ENCODE measurements at regions not wholly inside any gene's neighbourhood (a gene's known extent, or its start where the extent isn't known, plus 50 kb on each side); places are given as distances from the start of the nearest gene placed in this dataset.

- Histone ChIP-seq H3K9me3 (ENCODE audit: control extremely low read depth in 1 of 5, control insufficient read depth in 4 of 5, insufficient read depth in 2 of 5, low read depth in 1 of 5, low read length in 4 of 5) (no peaks in the 10 kb centered on the region), H3K27me3 (replicated peaks in 2 of 5; ENCODE audit: control insufficient read depth in 4 of 5, insufficient read depth in 5 of 5, low read length in 4 of 5) (peaks cover 0 to 4% (median 0%) of the 10 kb centered on the region in 5 experiments), H3K4me3 (ENCODE audit: control insufficient read depth in 1 of 7, extremely low read depth in 1 of 7, insufficient read depth in 4 of 7, low read depth in 2 of 7, low read length in 6 of 7) (no peak overlapping the region), H3K27ac (ENCODE audit: insufficient read depth in 1 of 2, low read depth in 1 of 2, low read length in 2 of 2, poor library complexity in 1 of 2, severe bottlenecking in 2 of 2) (no peak overlapping the region), H3K4me1 (ENCODE audit: control extremely low read depth in 1 of 4, control insufficient read depth in 4 of 4, insufficient read depth in 4 of 4, low read length in 3 of 4) (no peaks in the 10 kb centered on the region), H3K36me3 (ENCODE audit: control insufficient read depth in 4 of 4, insufficient read depth in 4 of 4, low read length in 3 of 4) (no peaks in the 10 kb centered on the region)
- 100% methylated on average over 1 of the region's 1 CpG for WGBS (ENCODE audit: insufficient coverage)
- CTCF ChIA-PET: interaction anchor here (1.3 kb wide), 1 partner anchor 8 kb away, joined by 3 read pairs; no protein-coding TSS in a partner anchor
- DNase-seq: no peak
- POLR2A ChIA-PET: no interaction called here
These were observed 132.1 kb upstream of the LDB2 start for GRCh38 chr4:17030543-17030942.

GRCh38 chr4:17029964-17030363 lies 131.5 kb upstream of the LDB2 start:
- DNase-seq: no peak
- WGBS (ENCODE audit: insufficient coverage): 90% methylated on average over 2 of the region's 2 CpGs
- ChIA-PET POLR2A (no interaction called here), CTCF (interaction anchor here (1.3 kb wide), 1 partner anchor 9 kb away, joined by 3 read pairs; no protein-coding TSS in a partner anchor)
- H3K27me3 ChIP-seq (replicated peaks in 2 of 5; ENCODE audit: control insufficient read depth in 4 of 5, insufficient read depth in 5 of 5, low read length in 4 of 5): peaks cover 0 to 4% (median 0%) of the 10 kb centered on the region in 5 experiments
- no peak overlapping the region for H3K27ac ChIP-seq (ENCODE audit: insufficient read depth in 1 of 2, low read depth in 1 of 2, low read length in 2 of 2, poor library complexity in 1 of 2, severe bottlenecking in 2 of 2)
- H3K4me1 ChIP-seq (ENCODE audit: control extremely low read depth in 1 of 4, control insufficient read depth in 4 of 4, insufficient read depth in 4 of 4, low read length in 3 of 4): no peaks in the 10 kb centered on the region
- no peak overlapping the region for H3K4me3 ChIP-seq (ENCODE audit: control insufficient read depth in 1 of 7, extremely low read depth in 1 of 7, insufficient read depth in 4 of 7, low read depth in 2 of 7, low read length in 6 of 7)
- no peaks in the 10 kb centered on the region for H3K36me3 ChIP-seq (ENCODE audit: control insufficient read depth in 4 of 4, insufficient read depth in 4 of 4, low read length in 3 of 4)
- no peaks in the 10 kb centered on the region for H3K9me3 ChIP-seq (ENCODE audit: control extremely low read depth in 1 of 5, control insufficient read depth in 4 of 5, insufficient read depth in 2 of 5, low read depth in 1 of 5, low read length in 4 of 5)

DNA sequence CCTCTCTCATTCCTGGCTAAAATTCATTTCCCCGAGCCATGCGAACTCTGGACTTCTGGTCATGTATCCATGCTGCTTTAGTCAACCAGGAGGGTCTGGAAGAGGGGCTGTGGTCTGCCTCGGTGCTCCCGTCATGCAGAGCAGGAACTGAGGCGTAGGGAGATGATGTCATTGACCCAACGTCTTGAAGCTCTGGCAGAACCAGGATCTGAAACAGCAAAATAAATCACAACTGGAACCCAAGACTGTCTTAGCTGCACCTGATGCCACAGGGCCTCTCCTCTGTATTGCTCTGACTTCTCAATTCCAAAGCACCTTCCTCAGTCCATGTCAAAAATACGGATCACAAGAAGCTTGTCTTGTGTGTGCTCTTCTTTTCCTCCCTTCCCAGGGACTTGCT lies 131.0 kb upstream of the LDB2 start:
- Histone ChIP-seq H3K9me3 (ENCODE audit: control extremely low read depth in 1 of 5, control insufficient read depth in 4 of 5, insufficient read depth in 2 of 5, low read depth in 1 of 5, low read length in 4 of 5) (no peaks in the 10 kb centered on the region), H3K27me3 (replicated peaks in 2 of 5; ENCODE audit: control insufficient read depth in 4 of 5, insufficient read depth in 5 of 5, low read length in 4 of 5) (peaks cover 0 to 4% (median 0%) of the 10 kb centered on the region in 5 experiments), H3K36me3 (ENCODE audit: control insufficient read depth in 4 of 4, insufficient read depth in 4 of 4, low read length in 3 of 4) (no peaks in the 10 kb centered on the region), H3K4me1 (ENCODE audit: control extremely low read depth in 1 of 4, control insufficient read depth in 4 of 4, insufficient read depth in 4 of 4, low read length in 3 of 4) (no peaks in the 10 kb centered on the region), H3K4me3 (ENCODE audit: control insufficient read depth in 1 of 7, extremely low read depth in 1 of 7, insufficient read depth in 4 of 7, low read depth in 2 of 7, low read length in 6 of 7) (no peak overlapping the region), H3K27ac (ENCODE audit: insufficient read depth in 1 of 2, low read depth in 1 of 2, low read length in 2 of 2, poor library complexity in 1 of 2, severe bottlenecking in 2 of 2) (no peak overlapping the region)
- ChIA-PET POLR2A (no interaction called here), CTCF (no interaction called here)
- 67% methylated on average over 4 of the region's 7 CpGs for WGBS (ENCODE audit: insufficient coverage)
- DNase-seq: no peak

DNA sequence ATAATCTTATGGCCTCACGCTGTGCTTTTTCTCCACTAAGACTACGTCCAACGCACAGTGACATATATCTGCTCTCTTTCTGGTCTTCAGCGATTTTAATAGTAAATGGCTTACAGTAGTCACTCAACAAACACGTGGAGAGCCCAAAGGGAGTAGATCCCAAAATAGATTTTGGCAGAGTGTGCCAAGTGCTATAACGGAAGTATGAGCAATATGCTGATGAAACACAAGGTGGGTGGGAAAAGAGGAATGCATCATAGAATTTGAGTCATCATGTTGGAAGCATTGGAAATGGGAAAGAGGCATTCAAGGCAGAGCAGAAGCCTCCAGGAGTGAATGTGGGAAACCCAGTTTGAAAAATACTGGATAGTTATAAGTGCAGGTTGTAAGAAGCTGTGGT lies 129.1 kb upstream of the LDB2 start:
- POLR2A ChIA-PET: no interaction called here
- H3K36me3 ChIP-seq (ENCODE audit: control insufficient read depth in 4 of 4, insufficient read depth in 4 of 4, low read length in 3 of 4): no peaks in the 10 kb centered on the region
- H3K4me3 ChIP-seq (ENCODE audit: control insufficient read depth in 1 of 7, extremely low read depth in 1 of 7, insufficient read depth in 4 of 7, low read depth in 2 of 7, low read length in 6 of 7): no peak overlapping the region
- CTCF ChIA-PET: no interaction called here
- H3K9me3 ChIP-seq (ENCODE audit: control extremely low read depth in 1 of 5, control insufficient read depth in 4 of 5, insufficient read depth in 2 of 5, low read depth in 1 of 5, low read length in 4 of 5): no peaks in the 10 kb centered on the region
- WGBS (ENCODE audit: insufficient coverage): 98% methylated on average over 6 of the region's 6 CpGs
- peaks cover 0 to 4% (median 0%) of the 10 kb centered on the region in 5 experiments for H3K27me3 ChIP-seq (replicated peaks in 2 of 5; ENCODE audit: control insufficient read depth in 4 of 5, insufficient read depth in 5 of 5, low read length in 4 of 5)
- H3K27ac ChIP-seq (ENCODE audit: insufficient read depth in 1 of 2, low read depth in 1 of 2, low read length in 2 of 2, poor library complexity in 1 of 2, severe bottlenecking in 2 of 2): no peak overlapping the region
- no peaks in the 10 kb centered on the region for H3K4me1 ChIP-seq (ENCODE audit: control extremely low read depth in 1 of 4, control insufficient read depth in 4 of 4, insufficient read depth in 4 of 4, low read length in 3 of 4)
- DNase-seq: no peak

GRCh38 chr4:17024425-17024824 lies 126.0 kb upstream of the LDB2 start:
- H3K4me3 ChIP-seq (ENCODE audit: control insufficient read depth in 1 of 7, extremely low read depth in 1 of 7, insufficient read depth in 4 of 7, low read depth in 2 of 7, low read length in 6 of 7): no peak overlapping the region
- H3K36me3 ChIP-seq (ENCODE audit: control insufficient read depth in 4 of 4, insufficient read depth in 4 of 4, low read length in 3 of 4): no peaks in the 10 kb centered on the region
- H3K4me1 ChIP-seq (ENCODE audit: control extremely low read depth in 1 of 4, control insufficient read depth in 4 of 4, insufficient read depth in 4 of 4, low read length in 3 of 4): no peaks in the 10 kb centered on the region
- no peaks in the 10 kb centered on the region for H3K9me3 ChIP-seq (ENCODE audit: control extremely low read depth in 1 of 5, control insufficient read depth in 4 of 5, insufficient read depth in 2 of 5, low read depth in 1 of 5, low read length in 4 of 5)
- no peak overlapping the region for H3K27ac ChIP-seq (ENCODE audit: insufficient read depth in 1 of 2, low read depth in 1 of 2, low read length in 2 of 2, poor library complexity in 1 of 2, severe bottlenecking in 2 of 2)
- peaks cover 0 to 4% (median 0%) of the 10 kb centered on the region in 5 experiments for H3K27me3 ChIP-seq (replicated peaks in 2 of 5; ENCODE audit: control insufficient read depth in 4 of 5, insufficient read depth in 5 of 5, low read length in 4 of 5)
- no peak for DNase-seq
- no CpG with 5 or more reads among the region's 1 CpG for WGBS (ENCODE audit: insufficient coverage)
- POLR2A ChIA-PET: no interaction called here
- CTCF ChIA-PET: no interaction called here

GRCh38 chr4:17020901-17021300 lies 122.5 kb upstream of the LDB2 start:
- POLR2A ChIA-PET: no interaction called here
- 85% methylated on average over 3 of the region's 4 CpGs for WGBS (ENCODE audit: insufficient coverage)
- H3K27ac ChIP-seq (ENCODE audit: insufficient read depth in 1 of 2, low read depth in 1 of 2, low read length in 2 of 2, poor library complexity in 1 of 2, severe bottlenecking in 2 of 2): no peak overlapping the region

DNA sequence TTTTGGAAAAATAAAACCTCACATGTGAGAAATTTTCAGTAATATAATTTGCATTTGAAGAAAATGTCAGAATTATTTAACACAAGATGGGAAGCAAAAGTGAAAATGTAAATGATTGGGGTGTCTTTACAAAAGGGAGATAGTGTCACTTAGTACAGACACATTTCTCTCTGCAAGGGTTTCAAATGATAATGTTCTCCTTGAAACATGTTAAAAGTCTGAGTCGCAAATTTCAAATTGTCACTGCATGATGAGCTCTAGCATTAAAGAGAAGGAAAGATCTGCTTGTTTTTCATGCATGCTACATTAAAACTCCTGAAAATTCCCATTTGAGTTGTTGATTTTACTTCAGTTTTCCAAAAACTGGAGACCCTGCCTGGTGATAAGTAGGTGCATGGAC lies 122.0 kb upstream of the LDB2 start:
- Histone ChIP-seq H3K27me3 (replicated peaks in 2 of 5; ENCODE audit: control insufficient read depth in 4 of 5, insufficient read depth in 5 of 5, low read length in 4 of 5) (no peaks in the 10 kb centered on the region), H3K27ac (ENCODE audit: insufficient read depth in 1 of 2, low read depth in 1 of 2, low read length in 2 of 2, poor library complexity in 1 of 2, severe bottlenecking in 2 of 2) (no peak overlapping the region), H3K9me3 (ENCODE audit: control extremely low read depth in 1 of 5, control insufficient read depth in 4 of 5, insufficient read depth in 2 of 5, low read depth in 1 of 5, low read length in 4 of 5) (no peaks in the 10 kb centered on the region), H3K36me3 (ENCODE audit: control insufficient read depth in 4 of 4, insufficient read depth in 4 of 4, low read length in 3 of 4) (no peaks in the 10 kb centered on the region), H3K4me3 (ENCODE audit: control insufficient read depth in 1 of 7, extremely low read depth in 1 of 7, insufficient read depth in 4 of 7, low read depth in 2 of 7, low read length in 6 of 7) (no peak overlapping the region), H3K4me1 (ENCODE audit: control extremely low read depth in 1 of 4, control insufficient read depth in 4 of 4, insufficient read depth in 4 of 4, low read length in 3 of 4) (no peaks in the 10 kb centered on the region)
- POLR2A ChIA-PET: no interaction called here
- DNase-seq: no peak
- CTCF ChIA-PET: no interaction called here
- 86% methylated on average over 1 of the region's 1 CpG for WGBS (ENCODE audit: insufficient coverage)

More at GRCh38 chr4:17020901-17021300, 122.5 kb upstream of the LDB2 start:
- Histone ChIP-seq H3K27me3 (replicated peaks in 2 of 5; ENCODE audit: control insufficient read depth in 4 of 5, insufficient read depth in 5 of 5, low read length in 4 of 5) (no peaks in the 10 kb centered on the region), H3K36me3 (ENCODE audit: control insufficient read depth in 4 of 4, insufficient read depth in 4 of 4, low read length in 3 of 4) (no peaks in the 10 kb centered on the region), H3K9me3 (ENCODE audit: control extremely low read depth in 1 of 5, control insufficient read depth in 4 of 5, insufficient read depth in 2 of 5, low read depth in 1 of 5, low read length in 4 of 5) (no peaks in the 10 kb centered on the region), H3K4me1 (ENCODE audit: control extremely low read depth in 1 of 4, control insufficient read depth in 4 of 4, insufficient read depth in 4 of 4, low read length in 3 of 4) (no peaks in the 10 kb centered on the region), H3K4me3 (ENCODE audit: control insufficient read depth in 1 of 7, extremely low read depth in 1 of 7, insufficient read depth in 4 of 7, low read depth in 2 of 7, low read length in 6 of 7) (no peak overlapping the region)
- DNase-seq: no peak
- CTCF ChIA-PET: no interaction called here
